Ureter (tissue), 1 donor: ENCODE measurements at regions not wholly inside any gene's neighbourhood (a gene's known extent, or its start where the extent isn't known, plus 50 kb on each side); places are given as distances from the start of the nearest gene placed in this dataset.

ENCODE experiments used
- DNase-seq: peaks from one replicate; pipeline ENCODE4 v3.0.0-alpha.2; 2020; ENCODE audit warnings: low spot score
- donor health status: DM: yes; HTN: yes; CAD: no.

- no peak for DNase-seq
These were observed 241.4 kb upstream of the PGRMC2 start for GRCh38 chr4:128528793-128529553.

- no peak for DNase-seq
These were observed 240.4 kb upstream of the PGRMC2 start for GRCh38 chr4:128527946-128528576.

GRCh38 chr4:128527351-128527750 lies 239.7 kb upstream of the PGRMC2 start:
- no peak for DNase-seq

GRCh38 chr4:128525992-128526630 lies 238.5 kb upstream of the PGRMC2 start:
- no peak for DNase-seq

- no peak for DNase-seq
These were observed 237.8 kb upstream of the PGRMC2 start for GRCh38 chr4:128525387-128525786.

- peak; percentile 70 for DNase-seq
These were observed 236.7 kb upstream of the PGRMC2 start for GRCh38 chr4:128524311-128524710.

GRCh38 chr4:128521648-128522111 lies 234.1 kb upstream of the PGRMC2 start:
- no peak for DNase-seq

GRCh38 chr4:128521156-128521555 lies 233.5 kb upstream of the PGRMC2 start:
- DNase-seq = no peak

- no peak for DNase-seq
These were observed 231.7 kb upstream of the PGRMC2 start for GRCh38 chr4:128519163-128519830.

GRCh38 chr4:128517739-128518510 lies 230.3 kb upstream of the PGRMC2 start:
- DNase-seq = peak; percentile 57

- no peak for DNase-seq
These were observed 229.6 kb upstream of the PGRMC2 start for GRCh38 chr4:128517096-128517738.

GRCh38 chr4:128516301-128516969 lies 228.8 kb upstream of the PGRMC2 start:
- no peak for DNase-seq

- no peak for DNase-seq
These were observed 226.3 kb upstream of the PGRMC2 start for GRCh38 chr4:128513664-128514484.

GRCh38 chr4:128512767-128513322 lies 225.2 kb upstream of the PGRMC2 start:
- no peak for DNase-seq

- DNase-seq = no peak
These were observed 224.5 kb upstream of the PGRMC2 start for GRCh38 chr4:128512161-128512560.

- DNase-seq = no peak
These were observed 223.2 kb upstream of the PGRMC2 start for GRCh38 chr4:128510850-128511249.

GRCh38 chr4:128502818-128503527 lies 215.4 kb upstream of the PGRMC2 start:
- no peak for DNase-seq

- no peak for DNase-seq
These were observed 213.6 kb upstream of the PGRMC2 start for GRCh38 chr4:128501239-128501638.
